ENCODE measurements at regions not wholly inside any gene's neighbourhood (a gene's known extent, or its start where the extent isn't known, plus 50 kb on each side); places are given as distances from the start of the nearest gene placed in this dataset.
A peak's percentile ranks its signal among the peaks of the same experiment; 100 is the strongest.

DNA sequence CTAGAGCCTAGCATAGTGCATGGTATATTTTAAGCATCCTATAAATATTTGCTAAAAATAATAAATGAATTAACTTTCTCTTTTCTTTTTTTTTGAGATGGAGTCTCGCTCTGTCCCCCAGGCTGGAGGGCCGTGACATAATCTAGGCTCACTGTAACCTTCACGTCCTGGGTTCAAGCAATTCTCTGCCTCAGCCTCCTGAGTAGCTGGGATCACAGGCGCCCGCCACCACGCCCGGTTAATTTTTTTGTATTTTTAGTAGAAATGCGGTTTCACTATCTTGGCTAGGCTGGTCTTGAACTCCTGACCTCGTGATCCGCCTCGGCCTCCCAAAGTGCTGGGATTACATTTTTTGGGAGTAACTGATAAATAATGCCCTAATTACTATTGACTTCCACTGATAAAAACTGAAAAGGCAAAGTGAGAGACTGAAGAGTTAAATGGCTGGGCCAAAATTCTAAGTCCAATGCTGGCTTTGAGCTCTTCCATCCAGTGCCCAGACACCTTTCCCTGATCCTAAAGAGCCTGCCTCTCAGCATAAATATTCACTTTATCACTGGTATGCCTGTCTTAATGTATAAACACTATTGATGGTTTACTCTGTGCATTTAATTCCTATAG lies 213.0 kb upstream of the KRR1 start:
- ChIA-PET CTCF (no interaction called here), POLR2A (no interaction called here)
- no peak for TF ChIP-seq TARDBP (IDR thresholded peaks at IDR 0.05)
- no peak for TF ChIP-seq BHLHE40 (IDR thresholded peaks at IDR 0.05; ENCODE audit: borderline replicate concordance)
- no peak for TF ChIP-seq ARNT (IDR thresholded peaks at IDR 0.05)
- no peak for TF ChIP-seq FOXA1 (IDR thresholded peaks at IDR 0.05)
- no peak for TF ChIP-seq HDGF (IDR thresholded peaks at IDR 0.05; ENCODE audit: borderline replicate concordance)
- no peak for TF ChIP-seq SP1 (IDR thresholded peaks at IDR 0.05)
- no peak for TF ChIP-seq L3MBTL2 (conservative IDR thresholded peaks at IDR 0.05)
- TF ChIP-seq ELF4 (IDR thresholded peaks at IDR 0.05), result no peak
- no peak for TF ChIP-seq LEF1 (IDR thresholded peaks at IDR 0.05; ENCODE audit: borderline replicate concordance)
- TF ChIP-seq FOXM1 (IDR thresholded peaks at IDR 0.05; ENCODE audit: borderline replicate concordance), result no peak
- no peak for TF ChIP-seq SUZ12 (IDR thresholded peaks at IDR 0.05)
- no peak for DNase-seq (ENCODE audit: extremely low spot score)

GRCh38 chr12:75722714-75723200 lies 211.3 kb upstream of the KRR1 start:
- DNase-seq (ENCODE audit: extremely low spot score), result no peak
- ChIA-PET POLR2A (no interaction called here), CTCF (interaction anchor here (0.6 kb wide), 1 partner anchor 116 kb away, joined by 3 read pairs; no protein-coding TSS in a partner anchor)
- no peak for TF ChIP-seq L3MBTL2 (conservative IDR thresholded peaks at IDR 0.05)
- no peak for TF ChIP-seq SP1 (IDR thresholded peaks at IDR 0.05)
- no peak for TF ChIP-seq ELF4 (IDR thresholded peaks at IDR 0.05)
- TF ChIP-seq FOXA1 (IDR thresholded peaks at IDR 0.05), result no peak
- TF ChIP-seq FOXM1 (IDR thresholded peaks at IDR 0.05; ENCODE audit: borderline replicate concordance), result no peak
- TF ChIP-seq FOXK2 (IDR thresholded peaks at IDR 0.05), result no peak
- no peak for TF ChIP-seq SUZ12 (IDR thresholded peaks at IDR 0.05)
- TF ChIP-seq ZNF384 (IDR thresholded peaks at IDR 0.05), result no peak
- no peak for TF ChIP-seq LEF1 (IDR thresholded peaks at IDR 0.05; ENCODE audit: borderline replicate concordance)
- TF ChIP-seq NFRKB (IDR thresholded peaks at IDR 0.05), result no peak
- TF ChIP-seq PKNOX1 (IDR thresholded peaks at IDR 0.05), result no peak
- no peak for TF ChIP-seq BHLHE40 (IDR thresholded peaks at IDR 0.05; ENCODE audit: borderline replicate concordance)
- no peak for TF ChIP-seq ARNT (IDR thresholded peaks at IDR 0.05)
- TF ChIP-seq TARDBP (IDR thresholded peaks at IDR 0.05), result no peak
- TF ChIP-seq CTBP1 (IDR thresholded peaks at IDR 0.05; ENCODE audit: borderline replicate concordance), result no peak

DNA sequence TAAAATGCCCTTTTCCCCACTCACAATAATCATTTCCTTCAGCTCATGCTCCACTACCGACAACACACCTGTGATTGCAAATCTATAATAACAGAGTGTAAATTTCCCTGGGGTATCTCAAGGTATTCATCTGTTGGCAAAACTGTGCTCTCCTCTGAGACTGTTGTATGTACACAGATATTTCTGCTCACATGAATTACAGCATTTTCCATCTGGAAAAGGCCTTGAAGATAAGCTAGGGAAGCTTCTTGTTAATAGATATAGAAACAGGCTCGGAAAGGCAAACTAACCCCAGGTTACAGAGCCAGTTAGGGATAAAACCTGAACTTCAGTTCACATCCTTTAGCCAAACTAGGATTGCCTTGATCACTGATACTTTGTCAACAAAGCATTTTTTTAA lies 210.4 kb upstream of the KRR1 start:
- POLR2A ChIA-PET, result no interaction called here
- CTCF ChIA-PET, result no interaction called here

DNA sequence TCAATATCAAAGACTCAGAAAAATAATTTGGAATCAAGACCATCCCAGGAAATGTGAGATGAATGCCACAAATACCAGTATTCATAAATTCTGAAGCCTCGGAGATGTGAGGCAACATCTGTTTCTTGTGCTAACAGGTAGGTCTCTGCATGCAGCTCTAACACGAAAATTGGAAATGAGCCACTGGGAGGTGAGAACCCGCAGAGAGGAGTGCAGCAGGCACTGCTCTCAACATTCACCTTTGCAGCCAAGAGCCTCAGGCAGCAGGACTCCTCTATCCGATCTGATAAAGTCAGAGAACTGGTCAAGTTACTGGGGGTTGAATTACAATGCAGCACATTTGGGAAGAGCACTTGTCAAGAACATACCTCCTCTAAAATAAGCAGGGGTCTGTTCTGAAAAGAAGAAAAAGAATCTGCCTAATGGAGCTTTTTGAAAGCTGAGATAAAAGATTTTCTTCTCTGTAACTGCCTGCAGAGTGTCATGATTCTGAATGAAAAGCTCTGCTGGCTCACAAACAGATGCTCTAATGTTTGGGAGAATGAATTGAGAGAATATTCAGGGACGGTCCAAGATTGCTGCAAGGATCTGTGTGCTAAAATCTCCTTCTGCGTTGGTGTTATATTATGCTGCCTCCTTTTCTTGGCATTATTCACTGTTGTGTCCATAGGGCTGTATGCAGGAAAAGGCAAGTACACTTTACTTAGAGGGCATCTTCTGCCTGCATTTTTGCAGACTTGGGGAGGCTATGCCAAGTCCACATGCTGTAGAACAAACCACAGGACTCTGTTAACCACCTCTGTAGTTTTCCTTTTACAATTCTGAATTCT lies 209.6 kb upstream of the KRR1 start:
- POLR2A ChIA-PET, result no interaction called here
- CTCF ChIA-PET, result interaction anchor here (0.7 kb wide), 1 partner anchor 16 kb away, joined by 3 read pairs; no protein-coding TSS in a partner anchor
- TF ChIP-seq PKNOX1 (IDR thresholded peaks at IDR 0.05) (no peak), ELF4 (IDR thresholded peaks at IDR 0.05) (no peak), TARDBP (IDR thresholded peaks at IDR 0.05) (no peak), CTBP1 (IDR thresholded peaks at IDR 0.05; ENCODE audit: borderline replicate concordance) (no peak), SP1 (IDR thresholded peaks at IDR 0.05) (no peak), FOXA1 (IDR thresholded peaks at IDR 0.05) (no peak), LEF1 (IDR thresholded peaks at IDR 0.05; ENCODE audit: borderline replicate concordance) (no peak), HDGF (IDR thresholded peaks at IDR 0.05; ENCODE audit: borderline replicate concordance) (no peak), ARNT (IDR thresholded peaks at IDR 0.05) (no peak), ZNF384 (IDR thresholded peaks at IDR 0.05) (no peak), L3MBTL2 (conservative IDR thresholded peaks at IDR 0.05) (no peak), SUZ12 (IDR thresholded peaks at IDR 0.05) (no peak), FOXK2 (IDR thresholded peaks at IDR 0.05) (no peak), BHLHE40 (IDR thresholded peaks at IDR 0.05; ENCODE audit: borderline replicate concordance) (no peak), FOXM1 (IDR thresholded peaks at IDR 0.05; ENCODE audit: borderline replicate concordance) (no peak), NFRKB (IDR thresholded peaks at IDR 0.05) (no peak)
- DNase-seq (ENCODE audit: extremely low spot score), result peak; percentile 10

More for the DNA sequence above, 210.4 kb upstream of the KRR1 start:
- no peak for DNase-seq (ENCODE audit: extremely low spot score)
- TF ChIP-seq LEF1 (IDR thresholded peaks at IDR 0.05; ENCODE audit: borderline replicate concordance) (no peak), HDGF (IDR thresholded peaks at IDR 0.05; ENCODE audit: borderline replicate concordance) (no peak), SUZ12 (IDR thresholded peaks at IDR 0.05) (no peak), ZNF384 (IDR thresholded peaks at IDR 0.05) (no peak), PKNOX1 (IDR thresholded peaks at IDR 0.05) (no peak), CTBP1 (IDR thresholded peaks at IDR 0.05; ENCODE audit: borderline replicate concordance) (no peak), FOXK2 (IDR thresholded peaks at IDR 0.05) (no peak), FOXA1 (IDR thresholded peaks at IDR 0.05) (no peak), TARDBP (IDR thresholded peaks at IDR 0.05) (no peak), FOXM1 (IDR thresholded peaks at IDR 0.05; ENCODE audit: borderline replicate concordance) (no peak), ARNT (IDR thresholded peaks at IDR 0.05) (no peak), NFRKB (IDR thresholded peaks at IDR 0.05) (no peak), L3MBTL2 (conservative IDR thresholded peaks at IDR 0.05) (no peak), ELF4 (IDR thresholded peaks at IDR 0.05) (no peak), BHLHE40 (IDR thresholded peaks at IDR 0.05; ENCODE audit: borderline replicate concordance) (no peak), SP1 (IDR thresholded peaks at IDR 0.05) (no peak)

DNA sequence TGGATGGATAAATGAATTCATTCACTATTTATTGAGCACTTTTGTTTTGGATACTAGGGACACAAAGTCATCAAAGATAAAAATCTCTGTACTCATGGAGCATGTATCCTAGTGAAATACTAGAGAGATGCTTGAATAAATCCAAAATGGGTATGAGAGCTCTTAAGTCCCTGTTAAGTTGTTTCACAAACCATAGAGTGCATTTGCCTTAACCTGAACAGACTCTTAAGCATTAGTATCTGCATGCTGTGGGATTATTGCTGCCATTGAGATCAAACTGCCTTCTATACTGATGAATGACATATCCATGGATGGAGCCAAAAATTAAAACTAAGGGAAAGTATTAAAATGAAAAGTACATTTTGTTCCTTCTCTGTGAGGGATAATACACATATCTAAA lies 206.5 kb upstream of the KRR1 start:
- TF ChIP-seq L3MBTL2 (conservative IDR thresholded peaks at IDR 0.05), result no peak
- ChIA-PET CTCF (no interaction called here), POLR2A (no interaction called here)
- DNase-seq (ENCODE audit: extremely low spot score), result no peak
